HFFc6 (cell line): ENCODE measurements at regions not wholly inside any gene's neighbourhood (a gene's known extent, or its start where the extent isn't known, plus 50 kb on each side); places are given as distances from the start of the nearest gene placed in this dataset.

Source experiments
- DNase-seq: peaks from one replicate; pipeline ENCODE4 v3.0.0-alpha.2; 2018
- H3K27ac Mint-ChIP-seq: 2 replicates; pipeline ENCODE4 v1.8.0; 2020; ENCODE audit warnings: mild to moderate bottlenecking, mixed read lengths
- H3K27me3 Mint-ChIP-seq: 2 replicates; pipeline ENCODE4 v1.8.0; 2021; ENCODE audit warnings: mild to moderate bottlenecking, moderate library complexity, mixed read lengths; ENCODE audit not compliant: insufficient read depth
- H3K36me3 Mint-ChIP-seq: 2 replicates; pipeline ENCODE4 v1.8.0; 2021; ENCODE audit warnings: low read depth, mixed read lengths
- H3K4me1 Mint-ChIP-seq: 2 replicates; pipeline ENCODE4 v1.8.0; 2020; ENCODE audit warnings: low read depth, mixed read lengths
- H3K4me3 Mint-ChIP-seq: 2 replicates; pipeline ENCODE4 v1.8.0; 2020; ENCODE audit warnings: mild to moderate bottlenecking, moderate library complexity, mixed read lengths
- H3K9me3 Mint-ChIP-seq: 2 replicates; pipeline ENCODE4 v1.8.0; 2020; ENCODE audit warnings: mild to moderate bottlenecking, mixed read lengths
- TF ChIP-seq, protein P1 (sequence below): fragments of 200-600 bp; sonication (generic); IDR thresholded peaks from 2 replicates; pipeline ENCODE4 v1.5.0; 2021; ENCODE audit warnings: antibody characterized with exemption, mild to moderate bottlenecking

DNA sequence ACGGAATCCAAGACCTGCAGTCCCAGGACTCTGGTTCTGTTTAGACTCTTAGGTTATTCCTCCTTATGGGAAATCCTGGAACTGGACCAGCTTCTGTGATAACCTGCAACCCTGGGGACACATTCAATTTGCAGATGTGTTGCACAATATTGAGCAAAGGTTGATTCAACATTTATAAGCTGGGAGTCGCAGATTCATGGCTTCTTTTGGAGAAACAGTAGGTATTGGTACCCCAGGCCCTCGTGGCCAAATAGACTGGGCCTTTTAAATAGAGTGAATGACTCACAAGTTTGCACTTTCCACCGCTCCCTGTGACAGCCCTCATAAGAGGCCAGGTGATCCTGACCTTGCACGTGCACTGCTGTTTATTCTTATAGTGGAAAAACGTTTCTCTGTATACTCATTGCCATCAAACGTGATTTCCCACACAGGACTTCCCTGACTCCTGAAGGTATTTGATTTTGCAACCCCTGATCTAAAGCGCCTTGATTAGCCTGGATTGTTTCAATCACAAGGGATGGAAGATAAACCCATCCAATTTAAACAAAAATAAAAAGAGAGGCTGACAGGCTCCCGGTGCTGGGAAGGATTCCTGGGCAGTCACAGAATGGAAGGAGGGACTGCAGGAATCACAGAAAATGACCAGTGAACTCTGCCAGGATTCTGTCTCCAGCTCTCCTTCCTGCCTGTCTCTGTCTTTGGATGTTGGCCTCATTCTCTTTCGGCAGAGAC lies 98.0 kb downstream of the VCPKMT start:
- peaks cover 21% of the 10 kb centered on the region for H3K9me3 Mint-ChIP-seq
- DNase-seq: peak; percentile 30
- H3K4me1 Mint-ChIP-seq: peaks cover 51% of the 10 kb centered on the region
- TF ChIP-seq, protein P1, sequence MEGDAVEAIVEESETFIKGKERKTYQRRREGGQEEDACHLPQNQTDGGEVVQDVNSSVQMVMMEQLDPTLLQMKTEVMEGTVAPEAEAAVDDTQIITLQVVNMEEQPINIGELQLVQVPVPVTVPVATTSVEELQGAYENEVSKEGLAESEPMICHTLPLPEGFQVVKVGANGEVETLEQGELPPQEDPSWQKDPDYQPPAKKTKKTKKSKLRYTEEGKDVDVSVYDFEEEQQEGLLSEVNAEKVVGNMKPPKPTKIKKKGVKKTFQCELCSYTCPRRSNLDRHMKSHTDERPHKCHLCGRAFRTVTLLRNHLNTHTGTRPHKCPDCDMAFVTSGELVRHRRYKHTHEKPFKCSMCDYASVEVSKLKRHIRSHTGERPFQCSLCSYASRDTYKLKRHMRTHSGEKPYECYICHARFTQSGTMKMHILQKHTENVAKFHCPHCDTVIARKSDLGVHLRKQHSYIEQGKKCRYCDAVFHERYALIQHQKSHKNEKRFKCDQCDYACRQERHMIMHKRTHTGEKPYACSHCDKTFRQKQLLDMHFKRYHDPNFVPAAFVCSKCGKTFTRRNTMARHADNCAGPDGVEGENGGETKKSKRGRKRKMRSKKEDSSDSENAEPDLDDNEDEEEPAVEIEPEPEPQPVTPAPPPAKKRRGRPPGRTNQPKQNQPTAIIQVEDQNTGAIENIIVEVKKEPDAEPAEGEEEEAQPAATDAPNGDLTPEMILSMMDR: no peak
- peak overlapping the region; percentile 77 for H3K27ac Mint-ChIP-seq
- no peaks in the 10 kb centered on the region; the same call in 1 of the 2 replicates for H3K27me3 Mint-ChIP-seq
- peaks cover 28% of the 10 kb centered on the region for H3K36me3 Mint-ChIP-seq
- no peak overlapping the region for H3K4me3 Mint-ChIP-seq

DNA sequence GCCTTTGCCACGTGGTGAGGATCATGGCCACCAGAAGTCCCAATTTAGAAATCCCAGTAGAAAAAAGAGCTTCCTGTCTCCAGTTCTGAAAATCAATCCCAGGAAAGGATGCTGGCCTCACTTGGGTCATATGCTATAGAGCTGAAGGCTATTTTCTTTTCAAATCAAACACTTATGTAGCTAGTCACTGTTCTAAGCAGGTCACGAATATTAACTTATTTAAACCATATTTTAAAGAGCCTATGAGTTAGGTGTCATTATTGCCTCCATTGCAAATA lies 97.5 kb downstream of the VCPKMT start:
- TF ChIP-seq, protein P1: no peak
- Mint-ChIP-seq H3K36me3 (peaks cover 28% of the 10 kb centered on the region), H3K27ac (peak overlapping the region; percentile 77), H3K4me3 (no peak overlapping the region), H3K27me3 (no peaks in the 10 kb centered on the region; the same call in 1 of the 2 replicates), H3K9me3 (peaks cover 21% of the 10 kb centered on the region), H3K4me1 (peaks cover 51% of the 10 kb centered on the region)
- no peak for DNase-seq

DNA sequence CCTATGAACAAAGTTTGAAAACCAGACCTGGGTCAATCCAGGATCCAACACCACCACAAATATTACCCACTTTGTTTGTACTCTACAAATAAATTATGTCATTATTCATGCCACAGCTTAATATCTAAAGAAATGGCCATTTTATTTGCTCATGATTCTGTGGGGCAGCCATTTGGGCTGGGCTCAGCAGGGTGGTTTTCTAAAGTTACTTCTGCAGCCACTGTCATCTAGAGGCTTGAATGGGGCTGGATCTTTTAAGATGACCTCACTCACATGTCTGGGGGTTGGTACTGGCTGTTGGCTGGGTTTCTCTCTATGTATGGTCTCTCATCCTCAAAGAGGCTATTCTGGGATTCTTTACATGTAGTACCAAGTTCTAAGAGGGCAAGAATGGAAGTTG lies 96.2 kb downstream of the VCPKMT start:
- DNase-seq: no peak
- Mint-ChIP-seq H3K9me3 (peaks cover 23% of the 10 kb centered on the region), H3K4me3 (no peak overlapping the region), H3K4me1 (peaks cover 55% of the 10 kb centered on the region), H3K36me3 (peaks cover 30% of the 10 kb centered on the region), H3K27me3 (no peaks in the 10 kb centered on the region; the same call in 1 of the 2 replicates), H3K27ac (no peak overlapping the region)
- TF ChIP-seq, protein P1: no peak

DNA sequence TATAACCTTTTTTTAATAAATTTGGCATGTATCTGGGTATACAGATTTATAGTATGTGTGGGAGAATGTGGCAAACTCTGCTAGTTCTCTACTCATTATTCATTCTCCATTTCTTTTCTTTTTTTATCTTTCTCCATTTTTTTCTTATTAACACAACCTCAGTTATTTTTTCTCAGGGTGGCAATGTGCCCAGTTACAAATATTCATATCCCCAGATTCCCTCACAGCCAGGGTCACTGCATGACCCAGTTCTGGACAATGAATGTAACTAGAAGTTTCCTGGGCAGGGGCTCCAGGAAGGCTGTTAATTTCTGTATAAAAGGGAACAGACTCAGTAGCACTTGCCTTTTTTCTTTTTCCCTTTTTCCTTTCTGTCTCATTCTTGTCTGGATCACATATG lies 95.6 kb downstream of the VCPKMT start:
- TF ChIP-seq, protein P1: no peak
- H3K4me1 Mint-ChIP-seq: peaks cover 61% of the 10 kb centered on the region
- H3K27me3 Mint-ChIP-seq: no peaks in the 10 kb centered on the region; the same call in 1 of the 2 replicates
- no peak overlapping the region for H3K4me3 Mint-ChIP-seq
- DNase-seq: no peak
- H3K36me3 Mint-ChIP-seq: peaks cover 36% of the 10 kb centered on the region
- peaks cover 29% of the 10 kb centered on the region for H3K9me3 Mint-ChIP-seq
- H3K27ac Mint-ChIP-seq: no peak overlapping the region

DNA sequence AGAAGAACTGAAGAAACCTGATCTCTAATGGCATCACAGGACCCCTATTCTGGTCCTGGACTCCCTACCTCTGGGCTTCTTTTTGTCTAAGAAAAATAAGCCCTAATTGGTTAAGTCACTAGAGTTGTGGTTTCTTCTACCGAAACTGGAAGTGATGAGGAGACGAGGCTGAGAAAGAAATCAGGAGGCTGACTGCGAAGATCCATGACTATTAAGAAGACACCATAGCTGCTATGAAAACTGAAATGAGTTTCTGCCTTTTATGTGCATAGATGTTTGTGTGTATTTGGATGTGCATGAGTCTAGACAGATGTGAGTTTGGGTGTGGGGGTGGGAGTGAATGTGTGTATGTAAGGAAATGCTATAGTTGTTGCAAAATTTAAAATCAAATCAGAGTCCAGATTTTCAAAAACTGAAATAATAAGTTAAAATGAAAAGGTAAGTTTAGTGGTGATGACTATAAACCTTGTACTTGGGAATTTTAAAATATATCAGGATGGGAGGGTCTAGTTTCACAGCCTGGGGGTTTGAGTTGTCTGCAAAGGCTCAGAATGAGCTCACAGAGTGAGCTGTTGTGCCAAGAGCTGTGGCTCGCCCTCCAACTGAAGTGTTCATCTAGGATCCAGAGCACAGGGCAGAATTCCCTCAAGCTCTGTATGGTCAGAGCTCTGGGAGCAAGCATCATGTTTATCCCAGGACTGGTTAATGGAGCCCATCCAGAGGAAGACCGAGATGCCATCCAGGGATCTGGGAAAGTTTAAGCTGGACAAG lies 94.9 kb downstream of the VCPKMT start:
- DNase-seq: no peak
- TF ChIP-seq, protein P1: no peak
- Mint-ChIP-seq H3K4me3 (no peak overlapping the region), H3K27me3 (no peaks in the 10 kb centered on the region; the same call in 1 of the 2 replicates), H3K9me3 (peaks cover 31% of the 10 kb centered on the region), H3K4me1 (peaks cover 62% of the 10 kb centered on the region), H3K36me3 (peaks cover 38% of the 10 kb centered on the region), H3K27ac (no peak overlapping the region)
